ENCODE measurements at regions not wholly inside any gene's neighbourhood (a gene's known extent, or its start where the extent isn't known, plus 50 kb on each side); places are given as distances from the start of the nearest gene placed in this dataset.

DNA sequence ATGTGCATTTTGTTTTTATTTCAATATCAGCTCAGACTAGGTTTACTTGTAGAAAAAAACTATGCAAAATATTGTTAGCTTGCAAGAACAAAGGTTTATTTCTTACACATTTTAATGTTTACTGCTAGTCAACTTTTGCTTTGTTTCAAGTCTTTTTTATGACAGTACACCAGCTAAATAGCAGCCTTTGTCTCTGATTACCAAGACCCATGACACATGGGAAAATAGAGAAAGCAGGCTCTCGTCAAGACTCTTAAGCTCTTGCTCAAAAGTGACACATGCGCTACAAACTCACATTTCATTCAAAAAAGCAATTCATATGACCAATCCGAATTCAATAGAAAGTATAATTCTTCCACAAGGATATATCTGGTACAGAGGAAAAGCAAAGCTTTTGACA lies 642.3 kb upstream of the SLITRK1 start:
- TF ChIP-seq, protein P1, sequence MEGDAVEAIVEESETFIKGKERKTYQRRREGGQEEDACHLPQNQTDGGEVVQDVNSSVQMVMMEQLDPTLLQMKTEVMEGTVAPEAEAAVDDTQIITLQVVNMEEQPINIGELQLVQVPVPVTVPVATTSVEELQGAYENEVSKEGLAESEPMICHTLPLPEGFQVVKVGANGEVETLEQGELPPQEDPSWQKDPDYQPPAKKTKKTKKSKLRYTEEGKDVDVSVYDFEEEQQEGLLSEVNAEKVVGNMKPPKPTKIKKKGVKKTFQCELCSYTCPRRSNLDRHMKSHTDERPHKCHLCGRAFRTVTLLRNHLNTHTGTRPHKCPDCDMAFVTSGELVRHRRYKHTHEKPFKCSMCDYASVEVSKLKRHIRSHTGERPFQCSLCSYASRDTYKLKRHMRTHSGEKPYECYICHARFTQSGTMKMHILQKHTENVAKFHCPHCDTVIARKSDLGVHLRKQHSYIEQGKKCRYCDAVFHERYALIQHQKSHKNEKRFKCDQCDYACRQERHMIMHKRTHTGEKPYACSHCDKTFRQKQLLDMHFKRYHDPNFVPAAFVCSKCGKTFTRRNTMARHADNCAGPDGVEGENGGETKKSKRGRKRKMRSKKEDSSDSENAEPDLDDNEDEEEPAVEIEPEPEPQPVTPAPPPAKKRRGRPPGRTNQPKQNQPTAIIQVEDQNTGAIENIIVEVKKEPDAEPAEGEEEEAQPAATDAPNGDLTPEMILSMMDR (conservative IDR thresholded peaks at IDR 0.05; ENCODE audit: low read depth, low read length), result no peak
- TF ChIP-seq EZH2 (IDR thresholded peaks at IDR 0.05; ENCODE audit: low read length, unreplicated experiment) (no peak), EZH2phosphoT487 (IDR thresholded peaks at IDR 0.05; ENCODE audit: borderline replicate concordance, low read length) (no peak)
- POLR2A ChIA-PET (ENCODE audit: unreplicated experiment), result no interaction called here
- CTCF ChIA-PET, result no interaction called here

DNA sequence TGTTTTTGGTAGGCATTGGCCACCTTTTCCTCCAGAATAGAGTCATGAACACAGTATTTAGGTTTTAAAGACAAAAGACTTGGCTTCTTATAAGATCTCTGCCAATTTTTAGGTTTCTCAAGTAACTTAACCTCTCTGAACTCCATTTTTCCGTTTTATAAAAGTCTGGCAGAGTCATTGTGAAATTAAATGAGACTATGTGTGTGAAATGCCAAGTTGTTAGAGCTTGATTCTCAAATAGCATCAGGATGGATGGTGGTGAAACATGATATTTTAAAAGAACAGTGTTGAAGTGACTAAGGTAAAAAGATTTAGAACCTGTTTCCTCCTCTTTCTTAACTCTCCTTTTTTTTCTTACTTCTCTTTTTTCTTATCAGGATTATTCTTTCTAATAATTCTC lies 617.7 kb upstream of the SLITRK1 start:
- no peaks in the 10 kb centered on the region for H3K79me2 ChIP-seq (ENCODE audit: low read length)
- no peaks in the 10 kb centered on the region for H3K4me1 ChIP-seq (ENCODE audit: insufficient read depth, low read length)
- no peaks in the 10 kb centered on the region for H3K36me3 ChIP-seq (ENCODE audit: low read depth, low read length)
- no peak for DNase-seq
- CTCF ChIA-PET, result no interaction called here
- no peak overlapping the region for H3K4me2 ChIP-seq (ENCODE audit: low read length)
- ATAC-seq, result no peak
- H3K4me3 ChIP-seq (ENCODE audit: low read length), result no peak overlapping the region
- H4K20me1 ChIP-seq (ENCODE audit: low read length), result no peaks in the 10 kb centered on the region
- H3F3A ChIP-seq (ENCODE audit: low read length, unreplicated experiment), result no peaks in the 10 kb centered on the region
- no peaks in the 10 kb centered on the region for H3K27me3 ChIP-seq (ENCODE audit: low read length)
- no peak overlapping the region for H3K27ac ChIP-seq (ENCODE audit: low read length)
- no peak overlapping the region for H2AFZ ChIP-seq (ENCODE audit: low read length)
- H3K9me2 ChIP-seq (replicated peaks; ENCODE audit: low read length), result no peaks in the 10 kb centered on the region
- no peak overlapping the region for H3K9ac ChIP-seq (ENCODE audit: low read length)
- intact Hi-C loops (cut with micrococcal nuclease), result no loop called here
- BruUV-seq (replicated peaks), result no TSS peak
- POLR2A ChIA-PET (ENCODE audit: unreplicated experiment), result interaction anchor here (0.6 kb wide), 1 partner anchor 317 kb away, joined by 3 read pairs; no protein-coding TSS in a partner anchor
- H3K9me3 ChIP-seq (ENCODE audit: low read length), result no peaks in the 10 kb centered on the region
- no peak for TF ChIP-seq EZH2 (IDR thresholded peaks at IDR 0.05; ENCODE audit: low read length, unreplicated experiment)

More for the DNA sequence above, 642.3 kb upstream of the SLITRK1 start:
- intact Hi-C loops (cut with micrococcal nuclease), result no loop called here
- no peaks in the 10 kb centered on the region for H4K20me1 ChIP-seq (ENCODE audit: low read length)
- H3K4me2 ChIP-seq (ENCODE audit: low read length), result no peak overlapping the region
- no peak for DNase-seq
- H3K9ac ChIP-seq (ENCODE audit: low read length), result no peak overlapping the region
- no peaks in the 10 kb centered on the region for H3K79me2 ChIP-seq (ENCODE audit: low read length)
- no peak for ATAC-seq
- H3K27me3 ChIP-seq (ENCODE audit: low read length), result no peaks in the 10 kb centered on the region
- no peak overlapping the region for H3K27ac ChIP-seq (ENCODE audit: low read length)
- H3K9me2 ChIP-seq (replicated peaks; ENCODE audit: low read length), result no peaks in the 10 kb centered on the region
- H3F3A ChIP-seq (ENCODE audit: low read length, unreplicated experiment), result no peaks in the 10 kb centered on the region
- BruUV-seq (replicated peaks), result no TSS peak
- no peaks in the 10 kb centered on the region for H3K36me3 ChIP-seq (ENCODE audit: low read depth, low read length)
- no peak overlapping the region for H2AFZ ChIP-seq (ENCODE audit: low read length)
- no peaks in the 10 kb centered on the region for H3K9me3 ChIP-seq (ENCODE audit: low read length)
- H3K4me3 ChIP-seq (ENCODE audit: low read length), result no peak overlapping the region
- no peaks in the 10 kb centered on the region for H3K4me1 ChIP-seq (ENCODE audit: insufficient read depth, low read length)

DNA sequence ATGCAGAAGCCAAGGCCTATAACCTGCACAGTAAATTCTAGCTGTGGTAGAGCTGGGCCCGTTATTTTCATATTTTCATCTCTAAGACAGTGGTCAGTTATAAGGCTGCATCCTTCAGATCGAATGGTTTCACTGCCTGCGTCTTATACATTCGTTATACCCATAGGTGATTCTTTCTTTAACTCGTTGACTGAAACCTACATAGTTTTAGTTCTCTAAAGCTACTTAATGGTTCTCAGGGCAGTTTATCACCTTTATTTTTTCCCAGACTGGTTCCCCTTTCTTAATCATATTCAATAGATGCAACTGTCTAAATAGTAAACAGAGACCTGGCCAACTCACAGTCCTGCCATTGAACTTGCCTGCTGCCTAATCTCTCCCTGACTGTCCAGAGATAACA lies 615.3 kb upstream of the SLITRK1 start:
- BruUV-seq (replicated peaks), result no TSS peak
- Histone ChIP-seq H3K4me2 (ENCODE audit: low read length) (no peak overlapping the region), H3K9me2 (replicated peaks; ENCODE audit: low read length) (no peaks in the 10 kb centered on the region), H3K36me3 (ENCODE audit: low read depth, low read length) (no peaks in the 10 kb centered on the region), H3K27ac (ENCODE audit: low read length) (no peak overlapping the region), H3K79me2 (ENCODE audit: low read length) (no peaks in the 10 kb centered on the region), H4K20me1 (ENCODE audit: low read length) (no peaks in the 10 kb centered on the region), H3K27me3 (ENCODE audit: low read length) (no peaks in the 10 kb centered on the region), H3K4me1 (ENCODE audit: insufficient read depth, low read length) (no peaks in the 10 kb centered on the region), H3K9ac (ENCODE audit: low read length) (no peak overlapping the region), H3K4me3 (ENCODE audit: low read length) (no peak overlapping the region), H2AFZ (ENCODE audit: low read length) (no peak overlapping the region), H3K9me3 (ENCODE audit: low read length) (no peaks in the 10 kb centered on the region), H3F3A (ENCODE audit: low read length, unreplicated experiment) (no peaks in the 10 kb centered on the region)
- DNase-seq, result no peak
- TF ChIP-seq EZH2phosphoT487 (IDR thresholded peaks at IDR 0.05; ENCODE audit: borderline replicate concordance, low read length) (no peak), EZH2 (IDR thresholded peaks at IDR 0.05; ENCODE audit: low read length, unreplicated experiment) (no peak)
- TF ChIP-seq, protein P1 (conservative IDR thresholded peaks at IDR 0.05; ENCODE audit: low read depth, low read length), result no peak
- ChIA-PET POLR2A (ENCODE audit: unreplicated experiment) (no interaction called here), CTCF (no interaction called here)
- intact Hi-C loops (cut with micrococcal nuclease), result no loop called here
- ATAC-seq, result no peak
